HG03558 (cell line): ENCODE measurements at regions not wholly inside any gene's neighbourhood (a gene's known extent, or its start where the extent isn't known, plus 50 kb on each side); places are given as distances from the start of the nearest gene placed in this dataset.

Experiments used
- ATAC-seq: cut with Tn5 transposase; IDR thresholded peaks from one replicate; pipeline ENCODE4 v1.9.1; 2021; ENCODE audit warnings: moderate number of reproducible peaks; ENCODE audit not compliant: unreplicated experiment; ENCODE audit errors: extremely low read depth

- no peak for ATAC-seq
These were observed 69.6 kb upstream of the MDFIC start for GRCh38 chr7:114852293-114852692.

GRCh38 chr7:114853189-114853588 is 68.7 kb upstream of the MDFIC start:
- no peak for ATAC-seq

GRCh38 chr7:114854369-114854768 is 67.5 kb upstream of the MDFIC start:
- ATAC-seq = no peak

- ATAC-seq = no peak
These were observed 65.3 kb upstream of the MDFIC start for GRCh38 chr7:114856625-114857024.

GRCh38 chr7:114857605-114858004 is 64.3 kb upstream of the MDFIC start:
- ATAC-seq = no peak

- no peak for ATAC-seq
These were observed 62.4 kb upstream of the MDFIC start for GRCh38 chr7:114859477-114859876.

GRCh38 chr7:114860206-114860605 is 61.7 kb upstream of the MDFIC start:
- no peak for ATAC-seq

GRCh38 chr7:114862406-114862805 is 59.5 kb upstream of the MDFIC start:
- no peak for ATAC-seq

- ATAC-seq = no peak
These were observed 57.6 kb upstream of the MDFIC start for GRCh38 chr7:114864278-114864677.

- peak; percentile 69 for ATAC-seq
These were observed 56.3 kb upstream of the MDFIC start for GRCh38 chr7:114865564-114865963.
